ENCODE measurements at regions not wholly inside any gene's neighbourhood (a gene's known extent, or its start where the extent isn't known, plus 50 kb on each side); places are given as distances from the start of the nearest gene placed in this dataset.

GRCh38 chr1:37130221-37130948 is 96.1 kb upstream of the GRIK3 start:
- no peak for DNase-seq

GRCh38 chr1:37131281-37131680 is 97.0 kb upstream of the GRIK3 start:
- DNase-seq, result no peak

- DNase-seq, result no peak
Measured at GRCh38 chr1:37133276-37134145, 99.2 kb upstream of the GRIK3 start.

GRCh38 chr1:37134599-37134998 is 100.3 kb upstream of the GRIK3 start:
- no peak for DNase-seq

GRCh38 chr1:37135032-37135431 is 100.7 kb upstream of the GRIK3 start:
- DNase-seq, result no peak

GRCh38 chr1:37137014-37137413 is 102.7 kb upstream of the GRIK3 start:
- no peak for DNase-seq

- no peak for DNase-seq
Measured at GRCh38 chr1:37137601-37138000, 103.3 kb upstream of the GRIK3 start.

GRCh38 chr1:37143800-37144199 is 109.5 kb upstream of the GRIK3 start:
- no peak for DNase-seq

GRCh38 chr1:37146071-37146470 is 111.8 kb upstream of the GRIK3 start:
- no peak for DNase-seq

- no peak for DNase-seq
Measured at GRCh38 chr1:37147392-37147831, 113.1 kb upstream of the GRIK3 start.

GRCh38 chr1:37147906-37148305 is 113.6 kb upstream of the GRIK3 start:
- no peak for DNase-seq

GRCh38 chr1:37148663-37149062 is 114.3 kb upstream of the GRIK3 start:
- DNase-seq, result no peak

- no peak for DNase-seq
Measured at GRCh38 chr1:37149296-37149695, 115.0 kb upstream of the GRIK3 start.

GRCh38 chr1:37150986-37151385 is 116.7 kb upstream of the GRIK3 start:
- no peak for DNase-seq

- DNase-seq, result no peak
Measured at GRCh38 chr1:37151789-37152188, 117.5 kb upstream of the GRIK3 start.

GRCh38 chr1:37152491-37152890 is 118.2 kb upstream of the GRIK3 start:
- no peak for DNase-seq

GRCh38 chr1:37153116-37154100 is 119.1 kb upstream of the GRIK3 start:
- no peak for DNase-seq

- no peak for DNase-seq
Measured at GRCh38 chr1:37156646-37157045, 122.3 kb upstream of the GRIK3 start.

- no peak for DNase-seq
Measured at GRCh38 chr1:37157634-37158033, 123.3 kb upstream of the GRIK3 start.

- no peak for DNase-seq
Measured at GRCh38 chr1:37158113-37158749, 123.9 kb upstream of the GRIK3 start.

- no peak for DNase-seq
Measured at GRCh38 chr1:37159102-37159501, 124.8 kb upstream of the GRIK3 start.

- DNase-seq, result no peak
Measured at GRCh38 chr1:37161171-37161570, 126.9 kb upstream of the GRIK3 start.

All from NCI-H748 treated with DMSO at 0.1 percent for 48 hours (cell line).